ENCODE measurements at regions not wholly inside any gene's neighbourhood (a gene's known extent, or its start where the extent isn't known, plus 50 kb on each side); places are given as distances from the start of the nearest gene placed in this dataset.

DNA sequence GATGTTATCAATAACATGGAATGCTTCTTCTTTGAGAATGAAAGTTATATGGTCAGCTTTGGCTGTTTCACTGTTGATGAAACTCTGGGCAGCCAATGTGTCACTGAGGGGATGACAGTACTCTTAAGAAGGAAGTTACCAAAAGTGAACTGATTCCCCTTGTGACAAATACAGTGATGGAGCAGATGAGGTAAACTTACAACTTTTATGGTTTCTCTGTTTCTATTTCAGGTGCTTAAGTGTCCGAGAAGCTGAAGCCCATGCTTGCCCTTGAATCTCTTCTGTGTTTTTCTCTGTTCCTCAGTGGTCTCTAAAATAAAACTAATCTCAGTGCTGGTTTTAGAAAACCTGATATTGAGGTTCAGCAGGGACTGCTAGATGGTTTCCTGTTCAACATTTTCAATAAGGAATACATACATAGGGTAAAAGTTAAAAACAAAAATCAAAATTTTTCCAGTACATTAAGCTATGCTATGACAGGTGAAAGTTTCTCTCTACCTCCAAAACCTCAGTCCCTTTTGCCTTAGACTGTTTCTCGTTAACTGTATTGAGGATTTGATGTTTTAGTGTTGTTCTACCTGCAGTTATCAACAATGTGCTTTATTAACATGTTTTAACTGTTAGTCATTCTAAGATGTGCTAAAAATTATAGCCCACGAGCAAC is 454.4 kb upstream of the ADGRL4 start:
- H3K18ac ChIP-seq (ENCODE audit: extremely low read depth, low read length): no peak overlapping the region
- POLR2A ChIA-PET (ENCODE audit: partially characterized antibody): no interaction called here
- H2BK20ac ChIP-seq (ENCODE audit: low read length): no peak overlapping the region
- H2BK12ac ChIP-seq (ENCODE audit: low read depth, low read length): no peak overlapping the region
- H3K56ac ChIP-seq (replicated peaks; ENCODE audit: insufficient read length, low read depth, low read length): no peak overlapping the region
- DNase-seq (ENCODE audit: low read depth in 1 of 2, low spot score in 2 of 2) (no peak), FAIRE-seq (no peak)
- no peaks in the 10 kb centered on the region for H4K20me1 ChIP-seq (replicated peaks in 1 of 2; ENCODE audit: control insufficient read depth in 1 of 2, insufficient read depth in 2 of 2, low read length in 2 of 2)
- no peak overlapping the region for H2AFZ ChIP-seq (ENCODE audit: low read length)
- H3K27ac ChIP-seq (ENCODE audit: low read depth, low read length): no peak overlapping the region
- H2BK120ac ChIP-seq (replicated peaks; ENCODE audit: low read depth, low read length): no peak overlapping the region
- no peak overlapping the region for H3K23ac ChIP-seq (ENCODE audit: insufficient read length)
- CTCF ChIA-PET (ENCODE audit: partially characterized antibody): no interaction called here
- 81% methylated on average over 3 of the region's 3 CpGs; no CpG with 5 or more reads in 1 of the 2 experiments for WGBS, 2 experiments (ENCODE audit: extremely low coverage in 1 of 2, insufficient coverage in 1 of 2, insufficient read length in 1 of 2, insufficient replicate concordance in 2 of 2, low coverage in 1 of 2, low lambda C conversion rate in 2 of 2, missing lambda C conversion rate in 1 of 2)
- H3K4ac ChIP-seq (replicated peaks; ENCODE audit: insufficient read length, low read depth, low read length): no peak overlapping the region
- H4K91ac ChIP-seq (replicated peaks; ENCODE audit: insufficient read length, low read length): no peak overlapping the region
- no peak overlapping the region for H2BK5ac ChIP-seq (ENCODE audit: low read depth, low read length)
- H3K79me2 ChIP-seq (ENCODE audit: control insufficient read depth in 1 of 2, insufficient read depth in 2 of 2, low read length in 2 of 2): no peaks in the 10 kb centered on the region
- H3K4me1 ChIP-seq (replicated peaks in 1 of 4; ENCODE audit: control insufficient read depth in 3 of 4, insufficient read depth in 4 of 4, low read length in 3 of 4): no peaks in the 10 kb centered on the region
- H2BK15ac ChIP-seq (ENCODE audit: low read length): no peak overlapping the region
- no peak overlapping the region for H4K5ac ChIP-seq (ENCODE audit: insufficient read length, low read depth, low read length)
- peaks cover 3 to 7% of the 10 kb centered on the region in 2 experiments; a peak in 1 of 4 replicates for H3K9me3 ChIP-seq (ENCODE audit: insufficient read depth in 2 of 2, low read depth in 1 of 2, low read length in 1 of 2)
- H3K9ac ChIP-seq (replicated peaks in 1 of 4; ENCODE audit: extremely low read depth in 1 of 4, low read depth in 3 of 4, low read length in 3 of 4): no peak overlapping the region
- no peak overlapping the region for H3K4me3 ChIP-seq (ENCODE audit: extremely low read depth in 1 of 4, insufficient read depth in 2 of 4, low read depth in 3 of 4, low read length in 4 of 4)
- no peaks in the 10 kb centered on the region for H3K27me3 ChIP-seq (replicated peaks in 1 of 4; ENCODE audit: control insufficient read depth in 3 of 4, extremely low read depth in 1 of 4, insufficient read depth in 3 of 4, low read length in 3 of 4)
- no peaks in the 10 kb centered on the region for H3K23me2 ChIP-seq (ENCODE audit: low read depth, low read length)
- no peak overlapping the region for H3K4me2 ChIP-seq (ENCODE audit: insufficient read depth in 1 of 2, low read depth in 2 of 2, low read length in 2 of 2)
- no peaks in the 10 kb centered on the region for H3K36me3 ChIP-seq (ENCODE audit: control insufficient read depth in 2 of 4, insufficient read depth in 4 of 4, low read length in 3 of 4)
- no peak overlapping the region for H3K14ac ChIP-seq (ENCODE audit: insufficient read length)
- H2AK5ac ChIP-seq (ENCODE audit: low read depth, low read length): no peak overlapping the region
- no peak overlapping the region for H4K8ac ChIP-seq (ENCODE audit: extremely low read depth, insufficient read depth, low read length)
- H3K79me1 ChIP-seq (ENCODE audit: low read depth, low read length): no peaks in the 10 kb centered on the region
- TF ChIP-seq SAP30 (IDR thresholded peaks at IDR 0.05; ENCODE audit: insufficient read depth, insufficient replicate concordance, low read length): no peak
- no peak for TF ChIP-seq SP2 (IDR thresholded peaks at IDR 0.05; ENCODE audit: low read length)
- no peak for TF ChIP-seq TEAD4 (IDR thresholded peaks at IDR 0.05; ENCODE audit: low read depth, low read length)
- no peak for TF ChIP-seq SIRT6 (IDR thresholded peaks at IDR 0.05; ENCODE audit: low read length)
- TF ChIP-seq SUZ12 (IDR thresholded peaks at IDR 0.05; ENCODE audit: low read length): no peak
- no peak for TF ChIP-seq EGR1 (IDR thresholded peaks at IDR 0.05; ENCODE audit: borderline replicate concordance, low read depth, low read length)
- no peak for TF ChIP-seq KDM5A (IDR thresholded peaks at IDR 0.05; ENCODE audit: low read length)
- no peak for TF ChIP-seq SP4 (IDR thresholded peaks at IDR 0.05; ENCODE audit: low read length)

Measured in H1 (cell line).